CD14-positive monocyte (primary cell): ENCODE measurements at regions not wholly inside any gene's neighbourhood (a gene's known extent, or its start where the extent isn't known, plus 50 kb on each side); places are given as distances from the start of the nearest gene placed in this dataset.

Experiments
- DNase-seq, 3 donors: peaks; one replicate each; pipeline ENCODE4 v3.0.0-alpha.2; 2011 to 2022
- H2AFZ ChIP-seq: 2 replicates; pipeline ENCODE4 v1.6.0; 2012; ENCODE audit warnings: mild to moderate bottlenecking, low read depth, low read length, inconsistent platforms; ENCODE audit not compliant: insufficient read depth, poor library complexity, severe bottlenecking
- H3K27ac ChIP-seq, 2 donors: 1 replicate in 1 of 2; 2 replicates in 1 of 2; pipeline ENCODE4 v1.5.1; 2012 to 2013; ENCODE audit warnings: low read length in 2 of 2, control low read depth in 1 of 2, inconsistent platforms in 1 of 2, low read depth in 1 of 2, mild to moderate bottlenecking in 1 of 2
- H3K27me3 ChIP-seq, 2 donors: one replicate each; pipeline versions ENCODE4 v1.6.0 to v1.6.1; 2011 to 2013; ENCODE audit warnings: low read length in 2 of 2; ENCODE audit not compliant: control insufficient read depth in 2 of 2, insufficient read depth in 2 of 2
- H3K36me3 ChIP-seq, 2 donors: replicated peaks in 1 of 2; 1 replicate in 1 of 2; 2 replicates in 1 of 2; pipeline versions ENCODE4 v1.5.1 to v1.6.1; 2012 to 2013; ENCODE audit warnings: low read length in 2 of 2, control low read depth in 1 of 2, inconsistent platforms in 1 of 2, mild to moderate bottlenecking in 1 of 2; ENCODE audit not compliant: insufficient read depth in 2 of 2, control insufficient read depth in 1 of 2
- H3K4me1 ChIP-seq, 2 donors: 1 replicate in 1 of 2; 2 replicates in 1 of 2; pipeline versions ENCODE4 v1.5.1 to v1.6.1; 2012 to 2013; ENCODE audit warnings: low read length in 2 of 2, control low read depth in 1 of 2, inconsistent platforms in 1 of 2, mild to moderate bottlenecking in 1 of 2, moderate library complexity in 1 of 2; ENCODE audit not compliant: insufficient read depth in 2 of 2, control insufficient read depth in 1 of 2
- H3K4me2 ChIP-seq: replicated peaks from 2 replicates; pipeline ENCODE3; 2012; ENCODE audit warnings: low read length, moderate library complexity, mild to moderate bottlenecking; ENCODE audit not compliant: poor library complexity, severe bottlenecking; ENCODE audit errors: extremely low read depth
- H3K4me3 ChIP-seq, 3 experiments: fragments of 200-600 bp in 1 of 3; sonication (generic) in 1 of 3; replicated peaks in 1 of 3; 1 replicate in 2 of 3; 2 replicates in 1 of 3; pipeline ENCODE4 v1.5.1; 2011 to 2013; ENCODE audit warnings: low read length in 3 of 3, mild to moderate bottlenecking in 3 of 3, control low read depth in 2 of 3, low read depth in 2 of 3, inconsistent platforms in 1 of 3, moderate library complexity in 1 of 3
- H3K79me2 ChIP-seq: 2 replicates; pipeline ENCODE4 v1.6.0; 2012; ENCODE audit warnings: mild to moderate bottlenecking, control low read depth, inconsistent platforms, low read length, moderate library complexity; ENCODE audit not compliant: insufficient read depth
- H3K9ac ChIP-seq: 2 replicates; pipeline ENCODE4 v1.6.0; 2017; ENCODE audit warnings: low read length, mild to moderate bottlenecking; ENCODE audit not compliant: insufficient read depth, poor library complexity, severe bottlenecking
- H3K9me3 ChIP-seq, 2 donors: replicated peaks in 1 of 2; 1 replicate in 1 of 2; 2 replicates in 1 of 2; pipeline versions ENCODE4 v1.5.1 to v1.6.1; 2012 to 2013; ENCODE audit warnings: low read length in 2 of 2, control low read depth in 1 of 2; ENCODE audit not compliant: control insufficient read depth in 1 of 2, insufficient read depth in 1 of 2
- H4K20me1 ChIP-seq: 2 replicates; pipeline ENCODE4 v1.6.0; 2012; ENCODE audit warnings: mild to moderate bottlenecking, low read length, control low read depth, moderate library complexity; ENCODE audit not compliant: insufficient read depth
- H3K27ac Mint-ChIP-seq, 7 donors: one replicate each; pipeline ENCODE4 v1.8.0; 2020; ENCODE audit warnings: mild to moderate bottlenecking in 7 of 7, mixed read lengths in 7 of 7, moderate library complexity in 6 of 7, inconsistent platforms in 2 of 7
- H3K27me3 Mint-ChIP-seq, 3 donors: one replicate each; pipeline ENCODE4 v1.8.0; 2021 to 2022; ENCODE audit warnings: low read depth in 3 of 3, mild to moderate bottlenecking in 3 of 3, mixed read lengths in 3 of 3, moderate library complexity in 3 of 3, inconsistent platforms in 1 of 3
- H3K36me3 Mint-ChIP-seq, 2 donors: one replicate each; pipeline ENCODE4 v1.8.0; 2020; ENCODE audit warnings: mixed read lengths in 2 of 2, inconsistent platforms in 1 of 2, mild to moderate bottlenecking in 1 of 2
- H3K4me1 Mint-ChIP-seq: one replicate; pipeline ENCODE4 v1.8.0; 2020; ENCODE audit warnings: mild to moderate bottlenecking, mixed read lengths
- H3K4me3 Mint-ChIP-seq, 2 donors: one replicate each; pipeline ENCODE4 v1.8.0; 2020; ENCODE audit warnings: mild to moderate bottlenecking in 2 of 2, mixed read lengths in 2 of 2, moderate library complexity in 1 of 2
- H3K9me3 Mint-ChIP-seq, 7 donors: one replicate each; pipeline ENCODE4 v1.8.0; 2020 to 2022; ENCODE audit warnings: mixed read lengths in 7 of 7, mild to moderate bottlenecking in 6 of 7, moderate library complexity in 6 of 7, inconsistent platforms in 2 of 7
- CTCF ChIP-seq: fragments of 200-600 bp; IDR thresholded peaks from one replicate; pipeline ENCODE4 v1.8.0; 2022; ENCODE audit warnings: antibody characterized with exemption, mild to moderate bottlenecking
- WGBS: methylation state at CpG from one replicate; pipeline ENCODE4 v1.1.5; 2013; ENCODE audit warnings: missing lambda C conversion rate; ENCODE audit not compliant: insufficient coverage; 5-methylcytosine and 5-hydroxymethylcytosine counted together
- intact Hi-C, 2 donors: fragments of 100-400 bp; cut with micrococcal nuclease; formaldehyde crosslinking; loops; one replicate each; pipeline versions ENCODE4 v1.15.0 to v1.15.1; 2023

GRCh38 chr1:173103006-173103405 is 52.3 kb upstream of the TNFSF18 start:
- 100% methylated on average over 1 of the region's 2 CpGs for WGBS

GRCh38 chr1:173101589-173101988 is 50.8 kb upstream of the TNFSF18 start:
- peaks cover 0 to 7% of the 10 kb centered on the region in 2 donors for H3K4me1 ChIP-seq
- no peak overlapping the region for H3K4me3 ChIP-seq
- no peak overlapping the region for H2AFZ ChIP-seq
- H3K27ac Mint-ChIP-seq, result no peak overlapping the region
- H3K4me3 Mint-ChIP-seq, result no peak overlapping the region
- peaks cover 0 to 3% (median 2%) of the 10 kb centered on the region in 3 donors for H3K27me3 Mint-ChIP-seq
- H3K4me1 Mint-ChIP-seq, result peaks cover 5% of the 10 kb centered on the region
- no peak overlapping the region for H3K9ac ChIP-seq
- no peaks in the 10 kb centered on the region for H3K79me2 ChIP-seq
- H3K36me3 ChIP-seq, result no peaks in the 10 kb centered on the region
- peaks cover 11 to 12% of the 10 kb centered on the region in 2 donors for H3K9me3 ChIP-seq
- DNase-seq, result no peak
- peaks cover 0 to 3% of the 10 kb centered on the region in 2 donors for H3K36me3 Mint-ChIP-seq
- no CpG with 5 or more reads among the region's 1 CpG for WGBS
- no peak overlapping the region for H3K27ac ChIP-seq
- no peaks in the 10 kb centered on the region for H4K20me1 ChIP-seq
- H3K4me2 ChIP-seq, result no peak overlapping the region
- intact Hi-C loops, result loop anchor here in 1 of 2 donors (10.0 kb wide), 1 partner anchor 77 kb away; no protein-coding TSS in a partner anchor
- H3K27me3 ChIP-seq, result no peaks in the 10 kb centered on the region
- no peak for TF ChIP-seq CTCF
- peaks cover 12 to 17% (median 15%) of the 10 kb centered on the region in 7 donors for H3K9me3 Mint-ChIP-seq

More at GRCh38 chr1:173103006-173103405, 52.3 kb upstream of the TNFSF18 start:
- Histone ChIP-seq H3K27me3 (no peaks in the 10 kb centered on the region), H2AFZ (no peak overlapping the region), H3K79me2 (no peaks in the 10 kb centered on the region), H3K36me3 (no peaks in the 10 kb centered on the region), H4K20me1 (no peaks in the 10 kb centered on the region), H3K4me3 (no peak overlapping the region), H3K4me2 (no peak overlapping the region), H3K9me3 (peaks cover 13 to 21% of the 10 kb centered on the region in 2 donors), H3K9ac (no peak overlapping the region), H3K4me1 (peaks cover 0 to 7% of the 10 kb centered on the region in 2 donors), H3K27ac (no peak overlapping the region)
- no peak for TF ChIP-seq CTCF
- peaks cover 0 to 3% (median 2%) of the 10 kb centered on the region in 3 donors for H3K27me3 Mint-ChIP-seq
- no peak overlapping the region for H3K27ac Mint-ChIP-seq
- H3K36me3 Mint-ChIP-seq, result peaks cover under 1 to 5% of the 10 kb centered on the region in 2 donors
- intact Hi-C loops, result loop anchor here in 1 of 2 donors (10.0 kb wide), 1 partner anchor 78 kb away; no protein-coding TSS in a partner anchor
- DNase-seq, result no peak
- peaks cover 4% of the 10 kb centered on the region for H3K4me1 Mint-ChIP-seq
- no peak overlapping the region for H3K4me3 Mint-ChIP-seq
- H3K9me3 Mint-ChIP-seq, result peaks cover 17 to 26% (median 23%) of the 10 kb centered on the region in 7 donors
